ENCODE measurements at regions not wholly inside any gene's neighbourhood (a gene's known extent, or its start where the extent isn't known, plus 50 kb on each side); places are given as distances from the start of the nearest gene placed in this dataset.

DNA sequence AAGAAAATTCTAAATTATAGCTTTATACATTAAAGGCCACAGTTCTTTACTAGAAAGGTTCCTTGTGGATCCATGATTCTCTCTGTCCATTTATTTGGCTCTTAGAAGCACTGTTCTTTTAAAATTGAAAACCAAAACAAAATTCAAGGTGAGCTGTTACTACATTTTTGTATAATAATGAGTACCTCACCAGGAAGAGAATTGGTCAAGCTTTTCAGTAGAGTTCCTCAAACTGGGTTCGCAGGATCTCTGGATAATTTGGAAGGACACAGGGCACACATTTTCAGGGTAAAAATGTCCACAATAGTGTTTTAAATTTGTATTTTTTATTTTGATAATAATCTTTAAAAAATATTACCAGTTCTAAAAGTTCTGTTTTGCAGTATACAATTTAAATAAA is 93.0 kb downstream of the PPP1R3A start:
- H3K27me3 ChIP-seq (ENCODE audit: control insufficient read depth, insufficient read depth, low read length): no peaks in the 10 kb centered on the region
- no peaks in the 10 kb centered on the region for H3K36me3 ChIP-seq (ENCODE audit: control insufficient read depth, insufficient read depth, low read length)
- no peaks in the 10 kb centered on the region for H3K9me3 ChIP-seq (ENCODE audit: control insufficient read depth, low read depth, low read length)
- no peak overlapping the region for H3K4me3 ChIP-seq (ENCODE audit: low read length)
- H3K27ac ChIP-seq (ENCODE audit: low read length): no peak overlapping the region
- no peak for DNase-seq
- WGBS (ENCODE audit: insufficient coverage, low lambda C conversion rate): 100% methylated on average over 1 of the region's 1 CpG
- no peaks in the 10 kb centered on the region for H3K4me1 ChIP-seq (ENCODE audit: control insufficient read depth, insufficient read depth, low read length)

DNA sequence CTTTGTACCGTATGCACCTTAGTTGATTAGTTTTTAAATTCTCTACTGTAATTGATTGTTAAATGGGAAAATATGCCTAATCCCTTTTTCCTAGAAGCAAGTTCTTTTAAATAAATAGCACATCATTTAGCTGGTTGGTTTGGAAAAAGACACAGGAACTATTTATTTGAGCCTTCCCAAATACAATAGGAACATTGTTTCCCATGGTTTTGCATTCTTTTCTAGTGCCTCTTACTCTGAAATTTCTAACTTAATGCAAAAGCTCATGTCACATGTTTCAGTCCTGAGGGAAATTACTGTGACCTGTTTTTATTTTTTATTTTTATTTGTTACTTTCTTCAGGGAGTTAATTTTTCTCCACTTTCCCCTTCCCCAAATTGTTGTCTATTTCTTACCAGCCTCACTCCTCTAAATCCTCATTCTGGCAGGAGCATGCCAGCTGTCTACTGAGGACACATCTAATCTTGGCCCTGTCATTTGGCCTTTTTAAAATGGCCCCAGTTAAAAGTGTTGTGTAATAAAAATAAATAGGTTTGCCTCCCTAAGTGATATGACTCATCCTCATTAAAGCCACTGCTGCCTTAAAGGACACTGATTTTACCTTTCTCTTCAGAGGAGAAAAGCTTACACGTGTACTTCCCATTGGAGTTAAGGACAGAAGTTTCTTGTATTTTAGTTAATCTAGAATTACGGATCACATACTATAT is 94.5 kb downstream of the PPP1R3A start:
- no CpG with 5 or more reads among the region's 3 CpGs for WGBS (ENCODE audit: insufficient coverage, low lambda C conversion rate)
- no peak overlapping the region for H3K27ac ChIP-seq (ENCODE audit: low read length)
- H3K36me3 ChIP-seq (ENCODE audit: control insufficient read depth, insufficient read depth, low read length): no peaks in the 10 kb centered on the region

DNA sequence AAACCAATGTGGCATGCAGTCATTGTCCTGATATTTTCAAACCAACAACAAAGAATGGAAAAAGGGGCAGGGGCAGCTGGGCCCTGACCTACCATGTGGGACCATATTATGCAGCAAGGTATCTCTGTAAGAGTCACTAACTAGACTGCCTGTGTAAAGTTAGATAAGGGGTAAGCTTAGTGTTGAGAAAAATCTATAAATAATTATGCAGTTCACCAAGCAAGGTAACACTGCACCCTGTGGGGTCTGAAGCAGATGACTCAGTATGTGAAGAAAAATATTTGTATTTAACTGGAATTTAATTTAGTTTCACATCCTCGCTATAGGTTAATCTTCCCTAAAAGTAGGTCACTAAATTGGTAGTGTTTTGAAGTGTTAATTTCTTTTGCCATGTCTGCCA is 99.3 kb downstream of the PPP1R3A start:
- H3K36me3 ChIP-seq (ENCODE audit: control insufficient read depth, insufficient read depth, low read length): no peaks in the 10 kb centered on the region
- no peak for DNase-seq
- no peaks in the 10 kb centered on the region for H3K4me1 ChIP-seq (ENCODE audit: control insufficient read depth, insufficient read depth, low read length)
- no peak overlapping the region for H3K27ac ChIP-seq (ENCODE audit: low read length)
- no peak overlapping the region for H3K4me3 ChIP-seq (ENCODE audit: low read length)
- WGBS (ENCODE audit: insufficient coverage, low lambda C conversion rate): 100% methylated on average over 1 of the region's 1 CpG
- no peaks in the 10 kb centered on the region for H3K27me3 ChIP-seq (ENCODE audit: control insufficient read depth, insufficient read depth, low read length)
- H3K9me3 ChIP-seq (ENCODE audit: control insufficient read depth, low read depth, low read length): no peaks in the 10 kb centered on the region

More for the DNA sequence above, 94.5 kb downstream of the PPP1R3A start:
- H3K4me3 ChIP-seq (ENCODE audit: low read length): no peak overlapping the region
- H3K27me3 ChIP-seq (ENCODE audit: control insufficient read depth, insufficient read depth, low read length): no peaks in the 10 kb centered on the region
- no peak for DNase-seq
- no peaks in the 10 kb centered on the region for H3K9me3 ChIP-seq (ENCODE audit: control insufficient read depth, low read depth, low read length)
- no peaks in the 10 kb centered on the region for H3K4me1 ChIP-seq (ENCODE audit: control insufficient read depth, insufficient read depth, low read length)

DNA sequence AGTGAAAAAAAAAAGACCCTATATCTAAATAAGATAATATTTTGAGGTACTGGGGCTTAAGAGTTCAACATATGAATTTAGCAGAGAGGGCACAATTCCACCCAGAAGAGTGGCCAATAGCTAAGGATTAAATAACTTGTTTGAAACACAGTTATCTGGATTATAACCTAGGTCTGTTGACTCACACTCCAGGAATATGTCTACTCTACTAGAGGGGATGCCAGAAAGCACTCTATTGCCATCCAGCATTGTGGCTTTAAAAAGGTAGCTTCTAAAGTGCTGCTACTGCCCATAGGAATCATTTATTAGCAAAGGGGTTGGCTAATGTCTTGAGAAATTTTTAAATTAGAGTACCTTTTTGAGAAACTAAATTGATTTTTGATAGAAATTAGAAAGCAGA is 102.2 kb downstream of the PPP1R3A start:
- DNase-seq: no peak
- Histone ChIP-seq H3K27ac (ENCODE audit: low read length) (no peak overlapping the region), H3K36me3 (ENCODE audit: control insufficient read depth, insufficient read depth, low read length) (no peaks in the 10 kb centered on the region), H3K4me1 (ENCODE audit: control insufficient read depth, insufficient read depth, low read length) (no peaks in the 10 kb centered on the region), H3K4me3 (ENCODE audit: low read length) (no peak overlapping the region), H3K27me3 (ENCODE audit: control insufficient read depth, insufficient read depth, low read length) (no peaks in the 10 kb centered on the region), H3K9me3 (ENCODE audit: control insufficient read depth, low read depth, low read length) (no peaks in the 10 kb centered on the region)

DNA sequence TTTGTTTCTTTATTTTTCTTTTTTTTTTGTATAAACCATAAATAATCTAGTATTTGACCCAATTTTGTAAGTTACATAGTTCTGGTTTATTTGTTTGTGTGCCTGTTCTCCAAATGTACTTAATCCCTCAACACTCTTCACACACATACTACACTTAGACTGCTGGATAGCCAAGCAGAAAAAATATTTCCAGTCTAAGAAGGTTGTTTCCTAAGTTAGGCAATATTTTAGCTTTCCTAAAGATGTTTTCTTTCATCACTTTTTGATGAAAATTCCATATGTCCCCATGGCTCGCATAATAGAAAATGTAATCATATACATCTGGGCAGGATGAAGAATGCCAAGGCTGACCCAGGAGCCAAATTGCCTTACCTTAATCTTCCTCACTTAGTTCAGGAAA is 105.3 kb downstream of the PPP1R3A start:
- WGBS (ENCODE audit: insufficient coverage, low lambda C conversion rate): no CpG with 5 or more reads among the region's 1 CpG
- H3K27me3 ChIP-seq (ENCODE audit: control insufficient read depth, insufficient read depth, low read length): no peaks in the 10 kb centered on the region
- H3K27ac ChIP-seq (ENCODE audit: low read length): no peak overlapping the region
- DNase-seq: no peak
- no peak overlapping the region for H3K4me3 ChIP-seq (ENCODE audit: low read length)
- H3K9me3 ChIP-seq (ENCODE audit: control insufficient read depth, low read depth, low read length): no peaks in the 10 kb centered on the region
- no peaks in the 10 kb centered on the region for H3K4me1 ChIP-seq (ENCODE audit: control insufficient read depth, insufficient read depth, low read length)
- no peaks in the 10 kb centered on the region for H3K36me3 ChIP-seq (ENCODE audit: control insufficient read depth, insufficient read depth, low read length)

- no CpG with 5 or more reads among the region's 3 CpGs for WGBS (ENCODE audit: insufficient coverage, low lambda C conversion rate)
- H3K27ac ChIP-seq (ENCODE audit: low read length): no peak overlapping the region
- no peaks in the 10 kb centered on the region for H3K27me3 ChIP-seq (ENCODE audit: control insufficient read depth, insufficient read depth, low read length)
- H3K4me1 ChIP-seq (ENCODE audit: control insufficient read depth, insufficient read depth, low read length): no peaks in the 10 kb centered on the region
- no peak overlapping the region for H3K4me3 ChIP-seq (ENCODE audit: low read length)
- H3K36me3 ChIP-seq (ENCODE audit: control insufficient read depth, insufficient read depth, low read length): no peaks in the 10 kb centered on the region
- H3K9me3 ChIP-seq (ENCODE audit: control insufficient read depth, low read depth, low read length): no peaks in the 10 kb centered on the region
- DNase-seq: no peak
These were observed 106.1 kb downstream of the PPP1R3A start for GRCh38 chr7:113812591-113813255.

DNA sequence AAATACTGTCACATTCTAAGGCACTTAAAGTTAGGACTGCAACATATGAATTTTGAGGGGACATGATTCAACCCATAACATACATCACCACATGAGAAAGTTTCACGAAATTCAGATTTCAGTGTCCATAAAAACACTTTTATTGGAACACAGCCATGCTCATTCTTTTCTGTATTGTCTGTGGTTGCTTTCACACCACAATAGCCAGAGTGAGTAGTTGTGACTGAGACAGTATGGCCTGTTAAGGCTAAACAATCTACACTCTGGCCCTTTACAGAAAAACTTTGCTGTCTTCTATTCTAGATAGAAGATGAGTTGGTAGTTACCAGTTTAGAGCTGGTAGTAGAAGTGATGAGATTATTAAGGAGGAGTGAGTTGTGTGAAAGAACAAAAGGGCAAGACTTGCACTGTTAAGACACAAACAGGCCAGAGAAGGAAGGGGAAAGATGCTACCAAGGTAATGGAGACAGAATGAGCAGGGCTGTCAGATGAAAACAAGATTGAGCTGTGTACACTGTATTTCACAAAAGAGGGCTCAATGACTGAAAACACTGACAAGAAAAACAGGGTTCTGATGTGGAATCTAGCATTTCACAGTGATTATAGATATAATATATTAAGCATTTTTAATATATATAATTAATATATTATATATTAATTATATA is 108.6 kb downstream of the PPP1R3A start:
- Histone ChIP-seq H3K27ac (ENCODE audit: low read length) (no peak overlapping the region), H3K27me3 (ENCODE audit: control insufficient read depth, insufficient read depth, low read length) (no peaks in the 10 kb centered on the region), H3K4me3 (ENCODE audit: low read length) (no peak overlapping the region), H3K4me1 (ENCODE audit: control insufficient read depth, insufficient read depth, low read length) (no peaks in the 10 kb centered on the region), H3K9me3 (ENCODE audit: control insufficient read depth, low read depth, low read length) (no peaks in the 10 kb centered on the region), H3K36me3 (ENCODE audit: control insufficient read depth, insufficient read depth, low read length) (no peaks in the 10 kb centered on the region)
- DNase-seq: no peak
- no CpG with 5 or more reads among the region's 1 CpG for WGBS (ENCODE audit: insufficient coverage, low lambda C conversion rate)

- Histone ChIP-seq H3K36me3 (ENCODE audit: control insufficient read depth, insufficient read depth, low read length) (no peaks in the 10 kb centered on the region), H3K27me3 (ENCODE audit: control insufficient read depth, insufficient read depth, low read length) (no peaks in the 10 kb centered on the region), H3K27ac (ENCODE audit: low read length) (no peak overlapping the region), H3K9me3 (ENCODE audit: control insufficient read depth, low read depth, low read length) (no peaks in the 10 kb centered on the region), H3K4me1 (ENCODE audit: control insufficient read depth, insufficient read depth, low read length) (no peaks in the 10 kb centered on the region), H3K4me3 (ENCODE audit: low read length) (no peak overlapping the region)
- DNase-seq: no peak
- WGBS (ENCODE audit: insufficient coverage, low lambda C conversion rate): 75% methylated on average over 1 of the region's 3 CpGs
These were observed 109.2 kb downstream of the PPP1R3A start for GRCh38 chr7:113809581-113809980.

- H3K36me3 ChIP-seq (ENCODE audit: control insufficient read depth, insufficient read depth, low read length): no peaks in the 10 kb centered on the region
- no peaks in the 10 kb centered on the region for H3K27me3 ChIP-seq (ENCODE audit: control insufficient read depth, insufficient read depth, low read length)
- H3K27ac ChIP-seq (ENCODE audit: low read length): peak overlapping the region; percentile 16
- WGBS (ENCODE audit: insufficient coverage, low lambda C conversion rate): 89% methylated on average over 5 of the region's 7 CpGs
- H3K4me1 ChIP-seq (ENCODE audit: control insufficient read depth, insufficient read depth, low read length): no peaks in the 10 kb centered on the region
- no peak overlapping the region for H3K4me3 ChIP-seq (ENCODE audit: low read length)
- DNase-seq: peak in 1 of 2 donors; percentile 9
- no peaks in the 10 kb centered on the region for H3K9me3 ChIP-seq (ENCODE audit: control insufficient read depth, low read depth, low read length)
These were observed 112.0 kb downstream of the PPP1R3A start for GRCh38 chr7:113806633-113807327.

GRCh38 chr7:113805976-113806375 is 112.8 kb downstream of the PPP1R3A start:
- H3K4me1 ChIP-seq (ENCODE audit: control insufficient read depth, insufficient read depth, low read length): no peaks in the 10 kb centered on the region
- H3K27ac ChIP-seq (ENCODE audit: low read length): peak overlapping the region; percentile 16
- no peaks in the 10 kb centered on the region for H3K27me3 ChIP-seq (ENCODE audit: control insufficient read depth, insufficient read depth, low read length)
- no peaks in the 10 kb centered on the region for H3K9me3 ChIP-seq (ENCODE audit: control insufficient read depth, low read depth, low read length)
- H3K36me3 ChIP-seq (ENCODE audit: control insufficient read depth, insufficient read depth, low read length): no peaks in the 10 kb centered on the region
- no CpG with 5 or more reads among the region's 1 CpG for WGBS (ENCODE audit: insufficient coverage, low lambda C conversion rate)
- no peak overlapping the region for H3K4me3 ChIP-seq (ENCODE audit: low read length)
- no peak for DNase-seq
